Heart right ventricle (tissue), 16 donors: ENCODE measurements at regions not wholly inside any gene's neighbourhood (a gene's known extent, or its start where the extent isn't known, plus 50 kb on each side); places are given as distances from the start of the nearest gene placed in this dataset.
"Not testable (repeated sequence)": the region's sequence is repeated elsewhere in the genome, so short reads cannot be mapped to it uniquely, and the experiment has no call there.

ENCODE experiments used
- ATAC-seq, 8 donors: fragments of 200-7000 bp; cut with Tn5 transposase; one replicate each; pipeline ENCODE4 v1.9.1; 2020; ENCODE audit warnings: mild to moderate bottlenecking in 8 of 8, moderate library complexity in 8 of 8, moderate number of reproducible peaks in 1 of 8
- DNase-seq, 2 donors: peaks; one replicate each; pipeline ENCODE4 v3.0.0-alpha.2; 2020
- H3K27ac ChIP-seq, 10 donors: fragments of 200-600 bp; sonication (generic) in 2 of 10; one replicate each; pipeline versions ENCODE4 v1.5.0 to v1.8.0; 2020 to 2022; ENCODE audit warnings: mild to moderate bottlenecking in 3 of 10
- H3K27me3 ChIP-seq, 7 donors: fragments of 200-600 bp; one replicate each; pipeline ENCODE4 v1.8.0; 2021 to 2022; ENCODE audit warnings: mild to moderate bottlenecking in 2 of 7
- H3K36me3 ChIP-seq, 9 donors: fragments of 200-600 bp; sonication (generic) in 1 of 9; one replicate each; pipeline versions ENCODE4 v1.5.0 to v1.8.0; 2020 to 2022; ENCODE audit warnings: mild to moderate bottlenecking in 2 of 9
- H3K4me1 ChIP-seq, 9 donors: fragments of 200-600 bp; sonication (generic) in 1 of 9; one replicate each; pipeline versions ENCODE4 v1.5.0 to v1.8.0; 2020 to 2022; ENCODE audit warnings: mild to moderate bottlenecking in 4 of 9
- H3K4me3 ChIP-seq, 10 donors: fragments of 200-600 bp; sonication (generic) in 2 of 10; one replicate each; pipeline versions ENCODE4 v1.5.0 to v1.8.0; 2020 to 2022; ENCODE audit warnings: mild to moderate bottlenecking in 7 of 10, moderate library complexity in 2 of 10
- H3K9me3 ChIP-seq, 11 donors: fragments of 200-600 bp in 10 of 11; sonication (generic) in 2 of 11; one replicate each; pipeline versions ENCODE4 v1.5.0 to v1.8.0; 2013 to 2022; ENCODE audit warnings: mild to moderate bottlenecking in 2 of 11, control low read depth in 1 of 11, moderate library complexity in 1 of 11
- WGBS, 2 donors: extraction: QIAGEN DNeasy Blood & Tissue Kit; methylation state at CpG; one replicate each; pipeline ENCODE4 v1.1.7; 2013; ENCODE audit warnings: inconsistent platforms in 1 of 2; 5-methylcytosine and 5-hydroxymethylcytosine counted together
- intact Hi-C, 10 donors: fragments of 100-400 bp; cut with DNase I; formaldehyde crosslinking; loops; one replicate each; pipeline versions ENCODE4 v1.11.1 to v1.14.2; 2022
- TF ChIP-seq, protein P1 (sequence below), 9 donors: fragments of 200-600 bp; sonication (generic) in 2 of 9; IDR thresholded peaks; one replicate each; pipeline versions ENCODE4 v1.5.0 to v1.8.0; 2021 to 2022; ENCODE audit warnings: antibody characterized with exemption in 9 of 9, mild to moderate bottlenecking in 5 of 9, moderate library complexity in 1 of 9
- donor health status: Arrhythmogenic right ventricular cardiomyopathy.
- donor health status: ischemic (EF 13 %, LVEDD 7.1; RV severe dilation, severe dysfunction).
- donor health status: healthy with polysubstance abuse.
- donor health status: DM: no; HTN: yes; CAD: no.
- donor health status: DM: no; HTN: no; CAD: no.
- donor health status: ischemic (EF 25% LVEDD 6.9; RV normal size, moderate dysfunction).
- donor health status: ischemic (EF 25% LVEDD 5.7; RV mildly dilated, moderate dysfunction).
- donor health status: healthy.
- donor health status: DM: yes; HTN: yes; CAD: no.
- donor health status: Ischemic cardiomyopathy.
- donor health status: ischemic (EF 35%, LVEDD 5.7; RV mildly dilated, moderate dysfunction).
- donor health status: nonischemic (EF 11% LVEDD 7.7; RV severe dilation, severe dysfunction).
- donor health status: DM: yes; HTN: yes; CAD: no.
- donor health status: PGD.
- donor health status: ischemic (EF 29% LVEDD 5.4; RV normal size, mild dysfunction).
- donor health status: nonischemic (EF 23%, LVEDD 6.1; RV moderate dilation, normal function).

DNA sequence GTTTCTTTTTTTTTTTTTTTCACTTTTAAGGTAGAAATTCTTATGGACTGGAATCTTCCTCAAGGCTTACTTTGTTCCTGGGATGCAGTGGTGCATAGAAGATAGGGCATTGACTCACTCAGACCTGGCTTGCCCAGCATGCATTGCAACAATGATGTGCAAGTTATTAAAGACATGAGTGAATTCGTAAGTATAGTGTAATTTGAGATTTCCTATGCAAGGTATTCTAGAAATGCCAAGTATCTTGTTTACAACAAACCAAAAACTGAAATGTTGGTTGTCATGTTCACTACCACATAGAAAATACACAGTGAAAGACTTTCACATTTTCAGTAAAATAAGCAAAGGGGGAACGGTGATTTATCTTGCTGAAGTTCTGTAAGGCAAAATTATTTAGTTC is 56.5 kb upstream of the FNDC3B start:
- Histone ChIP-seq H3K9me3 (no peaks in the 10 kb centered on the region), H3K36me3 (no peaks in the 10 kb centered on the region), H3K4me3 (no peak overlapping the region), H3K4me1 (peaks cover 0 to 67% (median 0%) of the 10 kb centered on the region in 9 donors), H3K27me3 (no peaks in the 10 kb centered on the region), H3K27ac (no peak overlapping the region)
- intact Hi-C loops = no loop called here
- TF ChIP-seq, protein P1, sequence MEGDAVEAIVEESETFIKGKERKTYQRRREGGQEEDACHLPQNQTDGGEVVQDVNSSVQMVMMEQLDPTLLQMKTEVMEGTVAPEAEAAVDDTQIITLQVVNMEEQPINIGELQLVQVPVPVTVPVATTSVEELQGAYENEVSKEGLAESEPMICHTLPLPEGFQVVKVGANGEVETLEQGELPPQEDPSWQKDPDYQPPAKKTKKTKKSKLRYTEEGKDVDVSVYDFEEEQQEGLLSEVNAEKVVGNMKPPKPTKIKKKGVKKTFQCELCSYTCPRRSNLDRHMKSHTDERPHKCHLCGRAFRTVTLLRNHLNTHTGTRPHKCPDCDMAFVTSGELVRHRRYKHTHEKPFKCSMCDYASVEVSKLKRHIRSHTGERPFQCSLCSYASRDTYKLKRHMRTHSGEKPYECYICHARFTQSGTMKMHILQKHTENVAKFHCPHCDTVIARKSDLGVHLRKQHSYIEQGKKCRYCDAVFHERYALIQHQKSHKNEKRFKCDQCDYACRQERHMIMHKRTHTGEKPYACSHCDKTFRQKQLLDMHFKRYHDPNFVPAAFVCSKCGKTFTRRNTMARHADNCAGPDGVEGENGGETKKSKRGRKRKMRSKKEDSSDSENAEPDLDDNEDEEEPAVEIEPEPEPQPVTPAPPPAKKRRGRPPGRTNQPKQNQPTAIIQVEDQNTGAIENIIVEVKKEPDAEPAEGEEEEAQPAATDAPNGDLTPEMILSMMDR (IDR thresholded peaks at IDR 0.05) = no peak
- 57 to 68% methylated on average over 2 of the region's 2 CpGs for WGBS, 2 donors
- ATAC-seq (no peak), DNase-seq (no peak)

DNA sequence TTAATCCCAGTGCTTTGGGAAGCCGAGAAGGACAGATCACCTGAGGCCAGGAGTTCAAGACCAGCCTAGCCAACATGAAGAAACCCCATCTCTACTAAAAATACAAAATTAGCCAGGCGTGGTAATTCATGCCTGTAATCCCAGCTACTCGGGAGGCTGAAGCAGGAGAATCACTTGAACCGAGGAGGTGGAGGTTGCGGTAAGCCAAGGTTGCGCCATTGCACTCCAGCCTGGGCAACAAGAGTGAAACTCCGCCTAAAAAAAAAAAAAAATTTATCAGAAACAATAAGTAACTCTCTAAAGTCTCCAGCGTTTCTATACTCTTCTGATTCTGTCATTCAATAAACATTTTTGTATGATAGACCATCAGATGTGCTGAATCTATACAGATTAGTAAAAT is 55.7 kb upstream of the FNDC3B start:
- ATAC-seq, H3K27ac ChIP-seq: not testable (repeated sequence)

DNA sequence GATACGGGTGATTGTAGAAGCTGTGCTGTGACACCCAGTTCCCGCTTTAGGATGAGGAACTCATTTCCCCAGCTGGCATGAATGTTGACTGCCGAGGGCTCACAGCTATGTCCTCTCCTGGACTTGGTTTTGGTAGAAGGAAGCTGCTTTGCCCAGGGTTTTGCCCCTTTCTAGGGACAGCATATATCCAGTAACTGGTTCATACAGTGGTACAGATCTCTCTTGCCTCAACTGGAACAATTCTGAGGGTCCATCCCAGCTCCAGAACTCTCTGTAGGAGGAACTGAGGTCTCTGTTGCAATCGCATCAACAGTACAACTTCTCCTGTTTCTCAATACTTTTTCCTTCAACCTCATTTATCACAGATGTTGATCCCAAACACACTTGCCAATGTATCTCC is 54.5 kb upstream of the FNDC3B start:
- H3K27me3 ChIP-seq = no peaks in the 10 kb centered on the region
- 88 to 91% methylated on average over 4 of the region's 4 CpGs for WGBS, 2 donors
- TF ChIP-seq, protein P1 (IDR thresholded peaks at IDR 0.05) = no peak
- H3K36me3 ChIP-seq = no peaks in the 10 kb centered on the region
- ATAC-seq (peak in 5 of 8 donors; percentile 35 to 66 (median 49)), DNase-seq (no peak)
- H3K27ac ChIP-seq = peak overlapping the region in 1 of 10 donors; percentile 74
- intact Hi-C loops = no loop called here
- H3K4me3 ChIP-seq = peak overlapping the region in 1 of 10 donors; percentile 12
- no peaks in the 10 kb centered on the region for H3K9me3 ChIP-seq
- H3K4me1 ChIP-seq = peaks cover 0 to 47% (median 0%) of the 10 kb centered on the region in 9 donors

More for the DNA sequence above, 55.7 kb upstream of the FNDC3B start:
- intact Hi-C loops, H3K36me3 ChIP-seq, DNase-seq, H3K4me3 ChIP-seq, H3K9me3 ChIP-seq, H3K27me3 ChIP-seq: not testable (repeated sequence)
- WGBS, 2 donors = 86 to 91% methylated on average over 8 of the region's 8 CpGs
- peaks cover 0 to 58% (median 0%) of the 10 kb centered on the region in 9 donors for H3K4me1 ChIP-seq

DNA sequence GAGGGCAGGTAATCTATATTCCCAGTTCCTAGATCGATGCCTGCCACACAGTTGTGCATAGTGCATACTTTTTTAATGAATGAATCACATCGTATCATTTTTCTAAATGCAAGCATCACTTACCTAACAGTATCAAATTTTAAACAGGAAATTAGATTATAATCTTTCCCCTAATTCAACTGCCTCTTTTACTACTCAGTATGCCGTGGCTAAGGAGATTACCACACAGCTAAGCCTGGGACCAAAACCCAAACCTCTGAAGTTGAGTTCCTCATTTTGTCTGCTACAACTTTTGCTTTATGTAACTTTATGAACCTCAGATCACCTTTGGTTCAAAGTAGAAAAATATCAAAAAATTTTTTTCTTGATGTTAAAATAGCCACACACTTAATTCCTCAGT is 53.2 kb upstream of the FNDC3B start:
- H3K9me3 ChIP-seq = no peaks in the 10 kb centered on the region
- H3K36me3 ChIP-seq = no peaks in the 10 kb centered on the region
- no peak for DNase-seq
- TF ChIP-seq, protein P1 (IDR thresholded peaks at IDR 0.05) = no peak
- intact Hi-C loops = no loop called here
- no peaks in the 10 kb centered on the region for H3K27me3 ChIP-seq
- 75 to 82% methylated on average over 3 of the region's 3 CpGs for WGBS, 2 donors
- H3K4me3 ChIP-seq = no peak overlapping the region
- no peak for ATAC-seq
- peaks cover 0 to 35% (median 0%) of the 10 kb centered on the region in 9 donors for H3K4me1 ChIP-seq
- H3K27ac ChIP-seq = peak overlapping the region in 1 of 10 donors; percentile 74

DNA sequence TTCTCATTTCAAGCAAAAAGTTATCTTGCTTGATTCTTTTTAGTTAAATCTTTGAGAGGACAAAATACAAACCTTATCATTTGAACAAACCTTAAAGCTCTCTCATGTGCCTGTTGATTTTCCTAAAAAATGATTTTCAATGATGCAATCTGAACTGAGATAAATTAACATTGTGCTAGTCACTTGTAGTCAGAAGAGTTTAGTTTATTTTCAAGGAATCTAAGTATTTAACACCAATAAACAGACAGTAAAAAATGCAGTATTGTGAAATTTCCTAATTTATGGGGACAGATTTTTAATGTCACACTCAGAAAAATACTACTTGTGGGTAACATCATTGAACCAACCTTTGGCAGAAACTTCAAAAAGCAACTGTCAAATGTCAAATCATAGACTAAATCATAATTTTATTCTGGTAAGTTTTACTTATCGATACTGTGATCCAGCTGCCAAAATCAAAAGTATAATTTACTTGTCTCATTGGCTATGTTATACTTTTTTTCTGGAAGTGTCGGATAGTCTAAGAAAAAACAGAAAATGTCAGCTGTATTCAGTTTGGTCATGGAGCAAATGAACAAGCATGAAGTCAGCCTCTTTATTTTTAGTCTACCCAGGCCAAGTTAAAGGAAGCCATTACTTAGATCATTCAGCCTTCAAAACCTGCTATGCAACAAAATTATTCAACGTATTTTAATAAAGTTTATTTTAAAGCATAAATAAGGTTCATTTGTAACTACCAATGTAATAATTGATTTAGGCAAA is 52.4 kb upstream of the FNDC3B start:
- intact Hi-C loops = no loop called here

More for the DNA sequence above, 52.4 kb upstream of the FNDC3B start:
- ATAC-seq (no peak), DNase-seq (no peak)
- H3K36me3 ChIP-seq = no peaks in the 10 kb centered on the region
- 79 to 87% methylated on average over 3 of the region's 3 CpGs for WGBS, 2 donors
- H3K9me3 ChIP-seq = no peaks in the 10 kb centered on the region
- H3K27ac ChIP-seq = peak overlapping the region in 1 of 10 donors; percentile 74
- H3K4me1 ChIP-seq = peaks cover 0 to 35% (median 0%) of the 10 kb centered on the region in 9 donors
- TF ChIP-seq, protein P1 (IDR thresholded peaks at IDR 0.05) = no peak
- no peak overlapping the region for H3K4me3 ChIP-seq
- H3K27me3 ChIP-seq = no peaks in the 10 kb centered on the region
